ENCODE measurements at regions not wholly inside any gene's neighbourhood (a gene's known extent, or its start where the extent isn't known, plus 50 kb on each side); places are given as distances from the start of the nearest gene placed in this dataset.

- TF ChIP-seq CTCF (IDR thresholded peaks at IDR 0.05): no peak
- TF ChIP-seq POLR2A (IDR thresholded peaks at IDR 0.05): no peak
Measured at GRCh38 chr2:2667690-2668089, 336.6 kb upstream of the MYT1L start.
